PC-9 (cell line): ENCODE measurements at regions not wholly inside any gene's neighbourhood (a gene's known extent, or its start where the extent isn't known, plus 50 kb on each side); places are given as distances from the start of the nearest gene placed in this dataset.

Source experiments
- BruUV-seq: library from RNA; stranded (reverse); fragments of 400-500 nt; replicated peaks from 2 replicates; lab custom pipeline; 2021; lab: Mats Ljungman, UMichigan
- CTCF ChIA-PET: fragments of 300-600 bp; sonication (Branson Sonifier 250); formaldehyde crosslinking; loops from one replicate; lab custom pipeline; 2022; ENCODE audit warnings: antibody characterized with exemption; lab: Charles Lee
- POLR2A ChIA-PET: fragments of 300-600 bp; sonication (Branson Sonifier 250); formaldehyde crosslinking; loops from one replicate; lab custom pipeline; 2022; ENCODE audit warnings: antibody characterized with exemption; ENCODE audit not compliant: unreplicated experiment; lab: Charles Lee
- DNase-seq, 2 experiments: peaks; one replicate each; pipeline versions ENCODE4 v3.0.0 to v3.0.0-alpha.2; 2015 to 2022; ENCODE audit warnings: mixed read lengths in 1 of 2
- H2AFZ ChIP-seq: fragments of 200-600 bp; sonication (generic); 2 replicates; pipeline ENCODE4 v1.8.1; 2017; ENCODE audit warnings: antibody characterized with exemption
- H3F3A ChIP-seq: fragments of 200-600 bp; sonication (generic); 2 replicates; pipeline ENCODE4 v1.8.1; 2017; ENCODE audit warnings: antibody characterized with exemption, mild to moderate bottlenecking, low read depth; ENCODE audit not compliant: insufficient read depth
- H3K27ac ChIP-seq: fragments of 200-600 bp; sonication (generic); 2 replicates; pipeline ENCODE4 v1.6.1; 2016; ENCODE audit warnings: mixed run types
- H3K27me3 ChIP-seq: fragments of 200-600 bp; sonication (generic); 2 replicates; pipeline ENCODE4 v1.6.1; 2016; ENCODE audit warnings: low read depth, mixed run types; ENCODE audit not compliant: insufficient read depth
- H3K36me3 ChIP-seq: fragments of 200-600 bp; sonication (generic); 2 replicates; pipeline ENCODE4 v1.6.1; 2016; ENCODE audit warnings: low read depth, mixed run types
- H3K4me1 ChIP-seq: fragments of 200-600 bp; sonication (generic); replicated peaks from 2 replicates; pipeline ENCODE4 v1.6.1; 2016; ENCODE audit warnings: mixed run types; ENCODE audit not compliant: insufficient read depth
- H3K4me2 ChIP-seq: fragments of 200-600 bp; sonication (generic); 2 replicates; pipeline ENCODE4 v1.6.1; 2017; ENCODE audit warnings: mixed run types
- H3K4me3 ChIP-seq: fragments of 200-600 bp; sonication (generic); 2 replicates; pipeline ENCODE4 v1.6.1; 2016; ENCODE audit warnings: mixed run types
- H3K79me2 ChIP-seq: fragments of 200-600 bp; sonication (generic); 2 replicates; pipeline ENCODE4 v1.6.1; 2017; ENCODE audit warnings: low read depth, mixed run types
- H3K9me2 ChIP-seq: fragments of 200-600 bp; sonication (generic); 2 replicates; pipeline ENCODE4 v1.8.1; 2017; ENCODE audit warnings: mild to moderate bottlenecking; ENCODE audit not compliant: insufficient read depth
- H3K9me3 ChIP-seq: fragments of 200-600 bp; sonication (generic); 2 replicates; pipeline ENCODE4 v1.8.1; 2016; ENCODE audit warnings: low read depth; ENCODE audit not compliant: insufficient read depth
- H4K20me1 ChIP-seq: fragments of 200-600 bp; sonication (generic); 2 replicates; pipeline ENCODE4 v1.8.1; 2017; ENCODE audit not compliant: insufficient read depth
- EZH2 ChIP-seq: fragments of 200-600 bp; sonication (generic); IDR thresholded peaks from 2 replicates; pipeline ENCODE4 v1.8.0; 2017; ENCODE audit warnings: antibody characterized with exemption, low read depth
- intact Hi-C: fragments of 100-400 bp; cut with micrococcal nuclease; formaldehyde crosslinking; loops from one replicate; pipeline ENCODE4 v1.10.0; 2022; ENCODE audit not compliant: unreplicated experiment
- TF ChIP-seq, protein P1 (sequence below): fragments of 200-600 bp; sonication (generic); conservative IDR thresholded peaks from 2 replicates; pipeline ENCODE4 v1.6.1; 2017; ENCODE audit warnings: mixed run types, antibody characterized with exemption, mild to moderate bottlenecking, moderate library complexity

DNA sequence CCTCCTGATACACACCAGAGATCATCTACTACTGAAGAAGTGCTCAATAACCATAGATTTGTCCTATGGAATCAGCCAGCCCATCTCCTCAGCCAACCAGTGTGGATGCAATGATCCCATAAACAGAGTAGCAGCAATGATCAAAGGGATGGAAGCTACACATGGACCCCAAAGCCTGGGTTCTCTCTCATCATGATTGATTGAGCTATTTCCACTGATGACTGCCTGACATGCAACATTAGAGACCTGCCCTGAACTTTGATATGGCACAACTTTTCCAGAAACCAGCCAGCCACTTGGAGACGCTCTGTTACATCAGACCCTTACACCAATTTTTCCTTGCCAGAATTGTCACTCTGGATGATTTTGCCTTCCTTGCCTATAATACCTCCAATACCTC, 471.6 kb downstream of the BUD13 start:
- H3K4me1 ChIP-seq: no peaks in the 10 kb centered on the region
- H3K36me3 ChIP-seq: no peaks in the 10 kb centered on the region
- no peaks in the 10 kb centered on the region for H3K9me2 ChIP-seq
- no peak overlapping the region for H3K27ac ChIP-seq
- no peak overlapping the region for H2AFZ ChIP-seq
- H3K27me3 ChIP-seq: no peaks in the 10 kb centered on the region
- H3K4me2 ChIP-seq: no peak overlapping the region
- H3F3A ChIP-seq: no peaks in the 10 kb centered on the region
- no peaks in the 10 kb centered on the region for H4K20me1 ChIP-seq
- POLR2A ChIA-PET: no interaction called here
- DNase-seq: no peak
- intact Hi-C loops: no loop called here
- TF ChIP-seq, protein P1, sequence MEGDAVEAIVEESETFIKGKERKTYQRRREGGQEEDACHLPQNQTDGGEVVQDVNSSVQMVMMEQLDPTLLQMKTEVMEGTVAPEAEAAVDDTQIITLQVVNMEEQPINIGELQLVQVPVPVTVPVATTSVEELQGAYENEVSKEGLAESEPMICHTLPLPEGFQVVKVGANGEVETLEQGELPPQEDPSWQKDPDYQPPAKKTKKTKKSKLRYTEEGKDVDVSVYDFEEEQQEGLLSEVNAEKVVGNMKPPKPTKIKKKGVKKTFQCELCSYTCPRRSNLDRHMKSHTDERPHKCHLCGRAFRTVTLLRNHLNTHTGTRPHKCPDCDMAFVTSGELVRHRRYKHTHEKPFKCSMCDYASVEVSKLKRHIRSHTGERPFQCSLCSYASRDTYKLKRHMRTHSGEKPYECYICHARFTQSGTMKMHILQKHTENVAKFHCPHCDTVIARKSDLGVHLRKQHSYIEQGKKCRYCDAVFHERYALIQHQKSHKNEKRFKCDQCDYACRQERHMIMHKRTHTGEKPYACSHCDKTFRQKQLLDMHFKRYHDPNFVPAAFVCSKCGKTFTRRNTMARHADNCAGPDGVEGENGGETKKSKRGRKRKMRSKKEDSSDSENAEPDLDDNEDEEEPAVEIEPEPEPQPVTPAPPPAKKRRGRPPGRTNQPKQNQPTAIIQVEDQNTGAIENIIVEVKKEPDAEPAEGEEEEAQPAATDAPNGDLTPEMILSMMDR: no peak
- TF ChIP-seq EZH2: no peak
- H3K9me3 ChIP-seq: no peaks in the 10 kb centered on the region
- CTCF ChIA-PET: no interaction called here
- H3K4me3 ChIP-seq: no peak overlapping the region
- no TSS peak for BruUV-seq
- H3K79me2 ChIP-seq: no peaks in the 10 kb centered on the region

DNA sequence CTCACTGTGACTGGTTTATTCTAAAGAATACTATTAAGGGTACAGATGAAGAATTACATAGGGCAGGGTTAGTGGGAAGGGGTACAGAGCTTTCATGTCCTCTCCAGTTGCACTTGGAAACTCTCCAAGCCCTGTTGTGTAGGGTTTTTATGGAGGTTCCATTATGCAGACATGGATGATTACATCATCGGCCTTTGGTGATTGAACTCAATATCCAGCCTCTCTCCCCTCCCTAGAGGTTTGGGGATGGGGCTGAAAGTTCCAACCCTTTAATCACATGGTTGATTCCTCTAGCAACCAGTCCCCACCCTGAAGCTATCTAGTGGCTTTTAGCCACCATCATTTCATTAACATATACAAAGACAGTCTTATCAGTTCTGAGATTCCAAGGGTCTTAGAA, 472.6 kb downstream of the BUD13 start:
- CTCF ChIA-PET: no interaction called here
- no peak overlapping the region for H3K4me3 ChIP-seq
- intact Hi-C loops: no loop called here

DNA sequence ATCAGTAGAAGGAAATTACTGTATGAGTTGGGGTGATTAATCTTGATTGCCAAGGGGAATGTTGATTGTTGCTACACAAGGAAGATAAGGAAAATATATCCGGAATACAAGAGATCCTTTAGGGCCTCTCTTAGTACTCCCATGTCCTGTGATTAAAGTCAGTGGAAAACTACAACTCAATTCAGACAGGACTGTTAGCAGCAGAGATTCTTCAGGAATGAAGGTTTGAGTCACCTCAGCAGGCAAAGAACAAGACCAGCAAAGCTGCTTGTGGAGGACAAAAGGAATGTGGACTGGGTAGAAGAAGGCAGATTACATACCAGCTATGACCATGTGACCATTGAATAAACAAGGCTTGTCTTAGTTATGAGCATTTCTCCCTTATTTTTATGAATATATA, 478.2 kb downstream of the BUD13 start:
- peak in 1 of 2 experiments; percentile 84 for DNase-seq
- H3K79me2 ChIP-seq: no peaks in the 10 kb centered on the region
- no peaks in the 10 kb centered on the region for H3K36me3 ChIP-seq
- H3K4me3 ChIP-seq: no peak overlapping the region
- no peaks in the 10 kb centered on the region for H3K27me3 ChIP-seq
- intact Hi-C loops: no loop called here
- H2AFZ ChIP-seq: no peak overlapping the region
- H3K9me3 ChIP-seq: no peaks in the 10 kb centered on the region
- ChIA-PET CTCF (no interaction called here), POLR2A (no interaction called here)
- BruUV-seq: no TSS peak
- no peaks in the 10 kb centered on the region for H3F3A ChIP-seq
- H3K9me2 ChIP-seq: no peaks in the 10 kb centered on the region
- H3K27ac ChIP-seq: no peak overlapping the region
- H3K4me2 ChIP-seq: no peak overlapping the region
- TF ChIP-seq, protein P1: no peak
- TF ChIP-seq EZH2: no peak
- H3K4me1 ChIP-seq: no peaks in the 10 kb centered on the region
- no peaks in the 10 kb centered on the region for H4K20me1 ChIP-seq

More for the DNA sequence above, 472.6 kb downstream of the BUD13 start:
- no peak overlapping the region for H2AFZ ChIP-seq
- H3K9me3 ChIP-seq: no peaks in the 10 kb centered on the region
- no peak for TF ChIP-seq EZH2
- TF ChIP-seq, protein P1: no peak
- DNase-seq: no peak
- no peaks in the 10 kb centered on the region for H3K9me2 ChIP-seq
- BruUV-seq: no TSS peak
- H4K20me1 ChIP-seq: no peaks in the 10 kb centered on the region
- no peaks in the 10 kb centered on the region for H3K27me3 ChIP-seq
- no peaks in the 10 kb centered on the region for H3K36me3 ChIP-seq
- H3K27ac ChIP-seq: no peak overlapping the region
- POLR2A ChIA-PET: no interaction called here
- H3K79me2 ChIP-seq: no peaks in the 10 kb centered on the region
- no peaks in the 10 kb centered on the region for H3F3A ChIP-seq
- no peak overlapping the region for H3K4me2 ChIP-seq
- H3K4me1 ChIP-seq: no peaks in the 10 kb centered on the region
